OCI-LY7 (cell line): ENCODE measurements at regions not wholly inside any gene's neighbourhood (a gene's known extent, or its start where the extent isn't known, plus 50 kb on each side); places are given as distances from the start of the nearest gene placed in this dataset.

ENCODE experiments used
- EZH2phosphoT487 ChIP-seq: fragments of 200-600 bp; sonication (generic); IDR thresholded peaks from 2 replicates; pipeline ENCODE4 v1.6.1; 2018; ENCODE audit warnings: low read depth, borderline replicate concordance, mild to moderate bottlenecking, mixed run types, antibody characterized with exemption, low read length, moderate library complexity, mixed read lengths
- TF ChIP-seq, protein P1 (sequence below): fragments of 200-600 bp; sonication (generic); conservative IDR thresholded peaks from 2 replicates; pipeline ENCODE4 v1.5.1; 2014; ENCODE audit warnings: mild to moderate bottlenecking, antibody characterized with exemption, low read length, moderate library complexity, mixed read lengths

DNA sequence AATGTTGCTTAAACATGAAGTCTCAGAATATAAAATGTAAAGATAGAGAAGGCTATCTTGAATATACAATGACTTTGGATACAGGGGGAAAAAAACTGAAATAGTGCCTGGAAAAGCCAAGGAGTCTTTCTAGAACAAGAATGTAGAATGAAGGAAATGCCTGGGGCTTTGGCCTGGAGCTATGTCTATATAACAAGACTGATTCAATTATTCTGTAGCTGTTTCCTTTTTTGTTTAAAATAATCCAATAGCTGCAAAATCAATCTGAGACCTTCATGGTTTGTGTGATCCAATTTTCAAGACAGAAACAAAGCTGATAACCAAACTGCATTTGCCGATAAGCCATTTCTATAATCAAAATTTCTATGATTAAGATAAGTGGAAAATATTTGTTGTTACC lies 530.9 kb upstream of the NBEA start:
- TF ChIP-seq, protein P1, sequence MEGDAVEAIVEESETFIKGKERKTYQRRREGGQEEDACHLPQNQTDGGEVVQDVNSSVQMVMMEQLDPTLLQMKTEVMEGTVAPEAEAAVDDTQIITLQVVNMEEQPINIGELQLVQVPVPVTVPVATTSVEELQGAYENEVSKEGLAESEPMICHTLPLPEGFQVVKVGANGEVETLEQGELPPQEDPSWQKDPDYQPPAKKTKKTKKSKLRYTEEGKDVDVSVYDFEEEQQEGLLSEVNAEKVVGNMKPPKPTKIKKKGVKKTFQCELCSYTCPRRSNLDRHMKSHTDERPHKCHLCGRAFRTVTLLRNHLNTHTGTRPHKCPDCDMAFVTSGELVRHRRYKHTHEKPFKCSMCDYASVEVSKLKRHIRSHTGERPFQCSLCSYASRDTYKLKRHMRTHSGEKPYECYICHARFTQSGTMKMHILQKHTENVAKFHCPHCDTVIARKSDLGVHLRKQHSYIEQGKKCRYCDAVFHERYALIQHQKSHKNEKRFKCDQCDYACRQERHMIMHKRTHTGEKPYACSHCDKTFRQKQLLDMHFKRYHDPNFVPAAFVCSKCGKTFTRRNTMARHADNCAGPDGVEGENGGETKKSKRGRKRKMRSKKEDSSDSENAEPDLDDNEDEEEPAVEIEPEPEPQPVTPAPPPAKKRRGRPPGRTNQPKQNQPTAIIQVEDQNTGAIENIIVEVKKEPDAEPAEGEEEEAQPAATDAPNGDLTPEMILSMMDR = no peak
- no peak for TF ChIP-seq EZH2phosphoT487
